Islet precursor cell (in vitro differentiated cells): ENCODE measurements at regions not wholly inside any gene's neighbourhood (a gene's known extent, or its start where the extent isn't known, plus 50 kb on each side); places are given as distances from the start of the nearest gene placed in this dataset.
"Not testable (repeated sequence)": the region's sequence is repeated elsewhere in the genome, so short reads cannot be mapped to it uniquely, and the experiment has no call there.

Experiments used
- DNase-seq: peaks from one replicate; pipeline ENCODE4 v3.0.0-alpha.2; 2018

- DNase-seq: no peak
These were observed 445.4 kb upstream of the RGMB start for GRCh38 chr5:98328015-98328414.

- DNase-seq: no peak
These were observed 442.6 kb upstream of the RGMB start for GRCh38 chr5:98330871-98331270.

GRCh38 chr5:98333921-98334320 is 439.5 kb upstream of the RGMB start:
- no peak for DNase-seq

GRCh38 chr5:98334946-98335345 is 438.5 kb upstream of the RGMB start:
- DNase-seq: no peak

GRCh38 chr5:98339141-98339848 is 434.2 kb upstream of the RGMB start:
- DNase-seq: no peak

GRCh38 chr5:98341038-98342032 is 432.1 kb upstream of the RGMB start:
- DNase-seq: no peak

- not testable (repeated sequence) for DNase-seq
These were observed 430.4 kb upstream of the RGMB start for GRCh38 chr5:98342958-98343660.

GRCh38 chr5:98349251-98349989 is 424.0 kb upstream of the RGMB start:
- DNase-seq: no peak

GRCh38 chr5:98349990-98350365 is 423.5 kb upstream of the RGMB start:
- DNase-seq: no peak

- no peak for DNase-seq
These were observed 418.5 kb upstream of the RGMB start for GRCh38 chr5:98354922-98355321.

GRCh38 chr5:98360548-98360947 is 412.9 kb upstream of the RGMB start:
- DNase-seq: no peak

- DNase-seq: no peak
These were observed 410.3 kb upstream of the RGMB start for GRCh38 chr5:98363157-98363556.

GRCh38 chr5:98364549-98364948 is 408.9 kb upstream of the RGMB start:
- DNase-seq: no peak

- no peak for DNase-seq
These were observed 408.3 kb upstream of the RGMB start for GRCh38 chr5:98365126-98365525.

GRCh38 chr5:98368141-98368540 is 405.3 kb upstream of the RGMB start:
- DNase-seq: no peak

GRCh38 chr5:98372351-98372750 is 401.1 kb upstream of the RGMB start:
- DNase-seq: no peak

GRCh38 chr5:98391921-98392625 is 381.4 kb upstream of the RGMB start:
- no peak for DNase-seq

- not testable (repeated sequence) for DNase-seq
These were observed 380.3 kb upstream of the RGMB start for GRCh38 chr5:98393205-98393604.

- DNase-seq: no peak
These were observed 376.4 kb upstream of the RGMB start for GRCh38 chr5:98397081-98397480.

- no peak for DNase-seq
These were observed 375.0 kb upstream of the RGMB start for GRCh38 chr5:98398465-98398864.

- no peak for DNase-seq
These were observed 371.8 kb upstream of the RGMB start for GRCh38 chr5:98401656-98402055.

- no peak for DNase-seq
These were observed 371.3 kb upstream of the RGMB start for GRCh38 chr5:98402130-98402529.
